ENCODE measurements at regions not wholly inside any gene's neighbourhood (a gene's known extent, or its start where the extent isn't known, plus 50 kb on each side); places are given as distances from the start of the nearest gene placed in this dataset.
"Not testable (repeated sequence)": the region's sequence is repeated elsewhere in the genome, so short reads cannot be mapped to it uniquely, and the experiment has no call there.

DNA sequence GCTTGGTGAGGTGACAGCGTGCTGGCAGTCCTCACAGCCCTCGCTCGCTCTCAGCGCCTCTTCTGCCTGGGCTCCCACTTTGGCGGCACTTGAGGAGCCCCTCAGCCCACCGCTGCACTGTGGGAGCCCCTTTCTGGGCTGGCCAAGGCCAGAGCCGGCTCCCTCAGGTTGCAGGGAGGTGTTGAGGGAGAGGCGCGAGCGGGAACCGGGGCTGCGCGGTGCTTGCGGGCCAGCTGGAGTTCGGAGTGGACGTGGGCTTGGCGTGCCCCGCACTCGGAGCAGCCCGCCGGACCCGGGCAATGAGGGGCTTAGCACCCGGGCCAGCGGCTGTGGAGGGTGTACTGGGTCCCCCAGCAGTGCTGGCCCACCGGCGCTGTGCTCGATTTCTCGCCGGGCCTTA lies 134.2 kb upstream of the BASP1 start:
- H3K27me3 Mint-ChIP-seq (ENCODE audit: insufficient read depth, low read depth, poor library complexity); H3K4me3 Mint-ChIP-seq; H3F3A ChIP-seq (replicated peaks; ENCODE audit: low read depth); H4K20me1 ChIP-seq (replicated peaks; ENCODE audit: insufficient read depth); H3K9me3 Mint-ChIP-seq; H3K36me3 ChIP-seq (ENCODE audit: insufficient read depth); H3K27ac ChIP-seq (ENCODE audit: low read depth); H3K4me2 ChIP-seq; H2AFZ ChIP-seq; H3K79me2 ChIP-seq (replicated peaks; ENCODE audit: insufficient read depth); H3K36me3 Mint-ChIP-seq (ENCODE audit: low read depth); H3K4me1 Mint-ChIP-seq; H3K27me3 ChIP-seq (ENCODE audit: insufficient read depth); H3K4me1 ChIP-seq (ENCODE audit: insufficient read depth); H3K27ac Mint-ChIP-seq; H3K4me3 ChIP-seq; DNase-seq (ENCODE audit: low spot score); H3K9me2 ChIP-seq (ENCODE audit: insufficient read depth); ATAC-seq: not testable (repeated sequence)

GRCh38 chr5:17087035-17087434 lies 130.4 kb upstream of the BASP1 start:
- Mint-ChIP-seq H3K4me3 (no peak overlapping the region), H3K36me3 (ENCODE audit: low read depth) (no peaks in the 10 kb centered on the region), H3K27me3 (ENCODE audit: insufficient read depth, low read depth, poor library complexity) (no peaks in the 10 kb centered on the region), H3K9me3 (no peaks in the 10 kb centered on the region), H3K27ac (no peak overlapping the region), H3K4me1 (no peaks in the 10 kb centered on the region)
- no peak for DNase-seq (ENCODE audit: low spot score)
- Histone ChIP-seq H3K9me2 (ENCODE audit: insufficient read depth) (no peaks in the 10 kb centered on the region), H3K79me2 (replicated peaks; ENCODE audit: insufficient read depth) (no peaks in the 10 kb centered on the region), H3K4me2 (no peak overlapping the region), H3K27ac (ENCODE audit: low read depth) (no peak overlapping the region), H4K20me1 (replicated peaks; ENCODE audit: insufficient read depth) (no peaks in the 10 kb centered on the region), H3K4me1 (ENCODE audit: insufficient read depth) (no peaks in the 10 kb centered on the region), H3F3A (replicated peaks; ENCODE audit: low read depth) (no peaks in the 10 kb centered on the region), H3K27me3 (ENCODE audit: insufficient read depth) (no peaks in the 10 kb centered on the region), H3K4me3 (no peak overlapping the region), H3K36me3 (ENCODE audit: insufficient read depth) (no peaks in the 10 kb centered on the region), H2AFZ (no peak overlapping the region)
- ATAC-seq, result no peak
- TF ChIP-seq STAT1 (IDR thresholded peaks at IDR 0.05; ENCODE audit: unreplicated experiment) (no peak), NANOG (IDR thresholded peaks at IDR 0.05; ENCODE audit: borderline replicate concordance) (no peak), EZH2phosphoT487 (IDR thresholded peaks at IDR 0.05; ENCODE audit: unreplicated experiment) (no peak), ETS1 (IDR thresholded peaks at IDR 0.05) (no peak), POLR2AphosphoS5 (IDR thresholded peaks at IDR 0.05; ENCODE audit: low read depth) (no peak), ZNF462 (CRISPR knock-in tag; IDR thresholded peaks at IDR 0.05) (no peak), ZNF114 (CRISPR knock-in tag; IDR thresholded peaks at IDR 0.05) (no peak), REST (IDR thresholded peaks at IDR 0.05; ENCODE audit: unreplicated experiment) (no peak), CTCF (conservative IDR thresholded peaks at IDR 0.05; ENCODE audit: low read depth in 2 of 2) (no peak), ZNF331 (CRISPR knock-in tag; IDR thresholded peaks at IDR 0.05; ENCODE audit: low read depth) (no peak), CREB1 (CRISPR knock-in tag; IDR thresholded peaks at IDR 0.05; ENCODE audit: low read depth) (no peak)
